ENCODE measurements at regions not wholly inside any gene's neighbourhood (a gene's known extent, or its start where the extent isn't known, plus 50 kb on each side); places are given as distances from the start of the nearest gene placed in this dataset.

DNA sequence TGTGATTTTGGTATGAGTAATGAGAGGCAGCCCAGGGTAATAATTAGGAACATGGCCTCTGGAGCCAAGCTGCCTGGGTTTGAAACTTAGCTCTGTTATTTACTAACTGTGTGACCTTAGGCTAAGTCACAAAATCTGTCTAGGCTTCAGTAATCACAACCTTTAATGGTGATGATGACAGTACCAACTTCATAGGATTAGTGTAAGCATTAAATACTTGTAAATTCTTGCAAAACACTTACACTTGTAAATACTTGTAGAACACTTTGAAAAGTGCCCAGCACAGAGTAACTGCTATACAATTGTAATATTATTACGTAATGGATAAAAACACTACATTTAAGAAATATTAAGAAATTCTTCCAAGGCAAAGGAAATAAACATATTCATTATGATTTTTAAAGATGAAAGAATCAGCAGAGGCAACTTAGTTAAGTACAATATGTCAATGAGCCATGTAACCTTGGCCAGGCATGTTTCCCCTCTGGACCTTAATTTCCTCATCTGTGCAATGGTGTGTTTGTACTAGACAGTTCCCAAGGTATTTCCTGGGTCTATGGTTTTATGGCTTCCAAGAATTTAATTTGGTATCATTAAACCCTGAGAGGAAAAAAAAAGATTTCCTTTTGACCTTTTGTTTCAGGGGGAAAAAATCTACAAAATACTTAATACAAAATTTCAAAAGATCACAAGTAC is 628.5 kb upstream of the KLHL1 start:
- TF ChIP-seq ZFP3 (CRISPR knock-in tag; IDR thresholded peaks at IDR 0.05) (no peak), ZNF70 (CRISPR knock-in tag; IDR thresholded peaks at IDR 0.05) (no peak), PATZ1 (CRISPR knock-in tag; IDR thresholded peaks at IDR 0.05; ENCODE audit: borderline replicate concordance) (no peak), ZFP30 (CRISPR knock-in tag; IDR thresholded peaks at IDR 0.05) (no peak), TCF4 (CRISPR knock-in tag; IDR thresholded peaks at IDR 0.05; ENCODE audit: borderline replicate concordance) (no peak), SNAI2 (CRISPR knock-in tag; IDR thresholded peaks at IDR 0.05) (no peak)

Measured in SK-N-SH treated with all-trans-retinoic acid at 6 μM for 48 hours (cell line).